HPDE6-E6E7 (cell line): ENCODE measurements at regions not wholly inside any gene's neighbourhood (a gene's known extent, or its start where the extent isn't known, plus 50 kb on each side); places are given as distances from the start of the nearest gene placed in this dataset.
A peak's percentile ranks its signal among the peaks of the same experiment; 100 is the strongest.
"Not testable (repeated sequence)": the region's sequence is repeated elsewhere in the genome, so short reads cannot be mapped to it uniquely, and the experiment has no call there.

Experiments used
- DNase-seq: peaks from one replicate; pipeline ENCODE4 v3.0.0; 2011; ENCODE audit warnings: missing footprints; ENCODE audit errors: extremely low spot score

- DNase-seq, result no peak
Observed at GRCh38 chr7:34332006-34332405, 326.0 kb upstream of the NPSR1 start.

- DNase-seq, result no peak
Observed at GRCh38 chr7:34333184-34333583, 324.8 kb upstream of the NPSR1 start.

- no peak for DNase-seq
Observed at GRCh38 chr7:34333925-34334324, 324.1 kb upstream of the NPSR1 start.

GRCh38 chr7:34337163-34337562 lies 320.9 kb upstream of the NPSR1 start:
- DNase-seq, result no peak

- DNase-seq, result peak; percentile 32
Observed at GRCh38 chr7:34338961-34339526, 319.0 kb upstream of the NPSR1 start.

- DNase-seq, result peak; percentile 22
Observed at GRCh38 chr7:34341326-34341725, 316.7 kb upstream of the NPSR1 start.

GRCh38 chr7:34342387-34342786 lies 315.6 kb upstream of the NPSR1 start:
- no peak for DNase-seq

- DNase-seq, result no peak
Observed at GRCh38 chr7:34343667-34344066, 314.4 kb upstream of the NPSR1 start.

- no peak for DNase-seq
Observed at GRCh38 chr7:34354011-34354410, 304.0 kb upstream of the NPSR1 start.

- DNase-seq, result no peak
Observed at GRCh38 chr7:34354899-34355298, 303.1 kb upstream of the NPSR1 start.

GRCh38 chr7:34357068-34357467 lies 300.9 kb upstream of the NPSR1 start:
- DNase-seq, result peak; percentile 21

GRCh38 chr7:34357946-34358345 lies 300.1 kb upstream of the NPSR1 start:
- DNase-seq, result no peak

- not testable (repeated sequence) for DNase-seq
Observed at GRCh38 chr7:34358578-34358977, 299.4 kb upstream of the NPSR1 start.

- DNase-seq, result no peak
Observed at GRCh38 chr7:34361663-34362250, 296.3 kb upstream of the NPSR1 start.

- no peak for DNase-seq
Observed at GRCh38 chr7:34362621-34363020, 295.4 kb upstream of the NPSR1 start.

- DNase-seq, result no peak
Observed at GRCh38 chr7:34364130-34364529, 293.9 kb upstream of the NPSR1 start.

- DNase-seq, result peak; percentile 50
Observed at GRCh38 chr7:34365011-34365410, 293.0 kb upstream of the NPSR1 start.

GRCh38 chr7:34365611-34366010 lies 292.4 kb upstream of the NPSR1 start:
- no peak for DNase-seq

- no peak for DNase-seq
Observed at GRCh38 chr7:34371922-34372321, 286.1 kb upstream of the NPSR1 start.

- no peak for DNase-seq
Observed at GRCh38 chr7:34373940-34374339, 284.1 kb upstream of the NPSR1 start.

GRCh38 chr7:34382166-34382893 lies 275.7 kb upstream of the NPSR1 start:
- no peak for DNase-seq

- DNase-seq, result no peak
Observed at GRCh38 chr7:34385384-34385783, 272.6 kb upstream of the NPSR1 start.

- no peak for DNase-seq
Observed at GRCh38 chr7:34389332-34390078, 268.5 kb upstream of the NPSR1 start.
